Neuronal stem cell (in vitro differentiated cells): ENCODE measurements at regions not wholly inside any gene's neighbourhood (a gene's known extent, or its start where the extent isn't known, plus 50 kb on each side); places are given as distances from the start of the nearest gene placed in this dataset.

Source experiments
- DNase-seq: peaks from one replicate; pipeline ENCODE4 v3.0.0-alpha.2; 2013; ENCODE audit warnings: low spot score
- H2AFZ ChIP-seq: one replicate; pipeline ENCODE4 v1.6.1; 2013; ENCODE audit warnings: mild to moderate bottlenecking, low read length, inconsistent platforms
- H2AK5ac ChIP-seq: 2 replicates; pipeline ENCODE4 v1.6.1; 2013; ENCODE audit warnings: low read depth, mild to moderate bottlenecking, inconsistent platforms, low read length, moderate library complexity, mixed read lengths
- H2BK120ac ChIP-seq: 2 replicates; pipeline ENCODE4 v1.6.1; 2013; ENCODE audit warnings: low read depth, mild to moderate bottlenecking, inconsistent platforms, low read length, moderate library complexity, mixed read lengths
- H2BK12ac ChIP-seq: one replicate; pipeline ENCODE4 v1.6.1; 2013; ENCODE audit warnings: low read length, inconsistent platforms
- H2BK15ac ChIP-seq: 2 replicates; pipeline ENCODE4 v1.6.1; 2013; ENCODE audit warnings: mild to moderate bottlenecking, low read length, inconsistent platforms, mixed read lengths
- H2BK5ac ChIP-seq: one replicate; pipeline ENCODE4 v1.6.1; 2013; ENCODE audit warnings: inconsistent platforms, mild to moderate bottlenecking, low read length, moderate library complexity
- H3K14ac ChIP-seq: one replicate; pipeline ENCODE4 v1.6.1; 2013; ENCODE audit warnings: low read length, inconsistent platforms
- H3K18ac ChIP-seq: 2 replicates; pipeline ENCODE4 v1.6.1; 2013; ENCODE audit warnings: low read length, inconsistent platforms
- H3K23ac ChIP-seq: 2 replicates; pipeline ENCODE4 v1.6.1; 2013; ENCODE audit warnings: low read depth, mild to moderate bottlenecking, mixed read lengths, low read length, inconsistent platforms; ENCODE audit not compliant: poor library complexity
- H3K27ac ChIP-seq: replicated peaks from 3 replicates; pipeline ENCODE4 v1.5.1; 2013; ENCODE audit warnings: low read length, inconsistent platforms
- H3K27me3 ChIP-seq, 3 experiments: 2 replicates each; pipeline ENCODE4 v1.6.1; 2013; ENCODE audit warnings: low read length in 3 of 3, mild to moderate bottlenecking in 2 of 3, inconsistent platforms in 1 of 3, low read depth in 1 of 3, mixed read lengths in 1 of 3, moderate library complexity in 1 of 3; ENCODE audit not compliant: control insufficient read depth in 3 of 3, insufficient read depth in 3 of 3
- H3K36me3 ChIP-seq, 2 donors: replicated peaks in 1 of 2; 2 replicates each; pipeline ENCODE4 v1.6.1; 2013; ENCODE audit warnings: low read length in 2 of 2; ENCODE audit not compliant: control insufficient read depth in 2 of 2, insufficient read depth in 2 of 2
- H3K4ac ChIP-seq: 2 replicates; pipeline ENCODE4 v1.6.1; 2013; ENCODE audit warnings: inconsistent platforms, mild to moderate bottlenecking, low read length, moderate library complexity
- H3K4me1 ChIP-seq, 2 donors: 1 replicate in 1 of 2; 2 replicates in 1 of 2; pipeline ENCODE4 v1.6.1; 2013; ENCODE audit warnings: low read length in 2 of 2, low read depth in 1 of 2; ENCODE audit not compliant: control insufficient read depth in 2 of 2, insufficient read depth in 1 of 2
- H3K4me2 ChIP-seq: one replicate; pipeline ENCODE4 v1.6.1; 2013; ENCODE audit warnings: mild to moderate bottlenecking, low read length, inconsistent platforms; ENCODE audit not compliant: insufficient read depth, poor library complexity, severe bottlenecking
- H3K4me3 ChIP-seq, 2 donors: 2 replicates each; pipeline ENCODE4 v1.5.1; 2013; ENCODE audit warnings: low read length in 2 of 2, mild to moderate bottlenecking in 2 of 2, inconsistent platforms in 1 of 2, moderate library complexity in 1 of 2
- H3K79me1 ChIP-seq: one replicate; pipeline ENCODE4 v1.6.1; 2013; ENCODE audit warnings: low read depth, mild to moderate bottlenecking, inconsistent platforms, low read length, moderate library complexity
- H3K9ac ChIP-seq: one replicate; pipeline ENCODE4 v1.6.1; 2013; ENCODE audit warnings: mild to moderate bottlenecking, low read depth, low read length, inconsistent platforms; ENCODE audit not compliant: poor library complexity
- H3K9me3 ChIP-seq, 2 donors: replicated peaks in 1 of 2; 2 replicates each; pipeline versions ENCODE3 to v1.6.1; 2013; ENCODE audit warnings: low read length in 2 of 2, mild to moderate bottlenecking in 2 of 2, inconsistent platforms in 1 of 2, low read depth in 1 of 2, mixed read lengths in 1 of 2, moderate library complexity in 1 of 2; ENCODE audit not compliant: control insufficient read depth in 2 of 2, insufficient read depth in 1 of 2
- H4K8ac ChIP-seq: one replicate; pipeline ENCODE4 v1.6.1; 2013; ENCODE audit warnings: low read depth, mild to moderate bottlenecking, inconsistent platforms, low read length, moderate library complexity
- H4K91ac ChIP-seq: one replicate; pipeline ENCODE4 v1.6.1; 2013; ENCODE audit warnings: low read length, low read depth, mild to moderate bottlenecking, inconsistent platforms; ENCODE audit not compliant: poor library complexity
- WGBS, 2 donors: extraction: QIAGEN DNeasy Blood & Tissue Kit; methylation state at CpG; one replicate each; pipeline ENCODE4 v1.1.7; 2013; ENCODE audit warnings: missing lambda C conversion rate in 2 of 2, mixed read lengths in 1 of 2; ENCODE audit not compliant: insufficient read length in 2 of 2, insufficient replicate concordance in 1 of 2; ENCODE audit errors: extremely low coverage in 2 of 2; 5-methylcytosine and 5-hydroxymethylcytosine counted together

DNA sequence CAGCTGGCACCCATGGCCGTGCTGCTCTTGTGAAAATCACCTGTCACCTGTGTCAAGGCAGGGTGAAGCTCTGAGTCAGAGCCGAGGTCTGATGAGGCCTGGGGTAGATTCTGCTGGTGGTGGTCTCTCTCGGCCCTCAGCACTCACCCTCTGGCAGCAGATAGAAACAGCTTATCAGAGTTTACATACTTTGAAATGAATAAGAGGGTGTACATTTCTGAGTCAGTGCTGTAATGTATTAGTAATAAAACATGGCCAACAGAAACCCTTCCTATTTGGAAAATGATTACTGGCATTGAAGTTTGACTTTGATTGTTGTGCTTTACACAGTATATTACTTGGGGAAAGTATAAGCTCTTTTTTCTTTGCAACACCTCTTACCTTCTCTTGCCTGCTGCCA is 228.8 kb downstream of the SNX10 start:
- Histone ChIP-seq H3K79me1 (no peaks in the 10 kb centered on the region), H4K8ac (no peak overlapping the region), H2BK5ac (no peak overlapping the region), H3K36me3 (no peaks in the 10 kb centered on the region), H3K27ac (no peak overlapping the region), H3K4ac (no peak overlapping the region), H3K9me3 (no peaks in the 10 kb centered on the region), H3K18ac (no peak overlapping the region), H3K4me3 (no peak overlapping the region), H3K27me3 (peaks cover 0 to 14% (median 0%) of the 10 kb centered on the region in 3 experiments), H2BK15ac (no peak overlapping the region), H2AK5ac (no peak overlapping the region), H2BK12ac (no peak overlapping the region), H3K14ac (no peak overlapping the region), H3K4me2 (no peak overlapping the region), H3K23ac (no peak overlapping the region), H4K91ac (no peak overlapping the region), H2AFZ (no peak overlapping the region), H2BK120ac (no peak overlapping the region), H3K9ac (no peak overlapping the region), H3K4me1 (no peaks in the 10 kb centered on the region)
- no CpG with 5 or more reads among the region's 3 CpGs for WGBS, 2 donors
- DNase-seq = no peak

DNA sequence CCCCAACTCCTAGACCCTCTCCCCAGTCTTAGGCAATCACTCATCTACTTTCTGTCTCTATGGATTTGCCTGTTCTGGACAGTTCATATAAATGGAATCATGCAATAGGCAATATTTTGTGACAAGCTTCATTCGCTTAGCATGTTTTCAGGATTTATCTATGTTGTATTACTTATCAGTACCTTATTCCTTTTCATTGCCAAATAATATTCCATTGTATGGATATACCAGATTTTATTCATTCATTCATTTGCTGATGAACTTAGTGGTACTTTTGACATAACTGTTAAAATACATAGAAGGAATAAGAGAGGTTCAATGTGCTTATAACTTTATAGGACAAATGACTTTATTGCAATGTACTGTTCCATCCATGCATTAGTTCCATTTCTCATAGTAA is 231.0 kb downstream of the SNX10 start:
- H2BK5ac ChIP-seq = no peak overlapping the region
- H3K4ac ChIP-seq = no peak overlapping the region
- no peaks in the 10 kb centered on the region for H3K9me3 ChIP-seq
- no peak overlapping the region for H4K91ac ChIP-seq
- no peak overlapping the region for H3K4me2 ChIP-seq
- WGBS, 2 donors = no CpG with 5 or more reads among the region's 1 CpG
- H3K79me1 ChIP-seq = no peaks in the 10 kb centered on the region
- H3K23ac ChIP-seq = no peak overlapping the region
- no peak overlapping the region for H2BK12ac ChIP-seq
- H3K4me3 ChIP-seq = no peak overlapping the region
- no peak overlapping the region for H2AFZ ChIP-seq
- H3K27ac ChIP-seq = no peak overlapping the region
- H3K14ac ChIP-seq = no peak overlapping the region
- no peak overlapping the region for H3K9ac ChIP-seq
- H2AK5ac ChIP-seq = no peak overlapping the region
- H3K36me3 ChIP-seq = no peaks in the 10 kb centered on the region
- no peaks in the 10 kb centered on the region for H3K4me1 ChIP-seq
- H3K18ac ChIP-seq = no peak overlapping the region
- no peak overlapping the region for H2BK15ac ChIP-seq
- peaks cover 0 to 17% (median 0%) of the 10 kb centered on the region in 3 experiments for H3K27me3 ChIP-seq
- no peak for DNase-seq
- H2BK120ac ChIP-seq = no peak overlapping the region
- no peak overlapping the region for H4K8ac ChIP-seq

DNA sequence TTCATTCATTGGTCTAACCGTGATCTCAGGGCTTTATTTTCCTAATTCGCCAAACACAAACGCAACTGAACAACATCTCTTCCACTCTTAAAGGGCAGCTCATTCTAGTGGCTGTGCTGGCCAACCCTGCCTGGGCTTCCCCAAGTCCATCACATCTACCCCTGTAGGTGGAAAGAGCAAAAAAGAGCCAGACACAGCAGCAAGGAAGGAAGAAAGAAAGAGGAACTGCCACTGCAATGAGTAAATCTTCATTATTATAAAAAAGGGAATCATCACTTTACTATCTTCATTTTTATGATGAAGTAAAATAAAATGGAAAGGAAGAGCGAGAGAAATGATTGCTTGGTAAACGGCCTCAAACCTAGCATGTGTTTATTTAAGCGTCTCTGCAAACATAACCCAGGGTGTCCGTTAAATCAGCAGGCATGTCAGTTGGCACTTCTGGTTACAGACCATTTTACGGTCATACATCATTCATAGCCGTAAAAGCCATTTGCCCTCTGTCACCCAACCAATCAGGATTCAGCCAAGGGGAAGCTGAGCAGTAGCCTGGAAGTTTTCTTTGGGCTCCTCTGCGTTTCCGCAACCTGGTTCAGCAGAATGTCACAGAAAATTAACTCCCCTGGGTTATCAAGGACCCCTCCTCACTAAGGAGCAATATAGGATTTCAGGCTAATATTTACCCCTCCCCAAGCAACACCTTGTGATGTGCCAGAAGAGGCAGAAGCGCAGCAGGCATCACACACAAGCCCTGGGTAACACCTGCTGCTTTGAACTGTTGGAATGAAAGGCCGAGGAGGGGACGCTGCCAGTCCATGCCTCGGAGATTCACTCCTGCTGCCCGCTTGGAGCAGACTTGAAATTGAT is 234.0 kb downstream of the SNX10 start:
- no peak overlapping the region for H3K4me3 ChIP-seq
- H3K4ac ChIP-seq = no peak overlapping the region
- no peak overlapping the region for H2AK5ac ChIP-seq
- H3K9ac ChIP-seq = no peak overlapping the region
- H3K27me3 ChIP-seq = peaks cover 0 to 17% (median 0%) of the 10 kb centered on the region in 3 experiments
- no peak overlapping the region for H3K14ac ChIP-seq
- H2BK15ac ChIP-seq = no peak overlapping the region
- H3K4me1 ChIP-seq = peaks cover 0 to 2% of the 10 kb centered on the region in 2 donors
- no peak overlapping the region for H2AFZ ChIP-seq
- H2BK5ac ChIP-seq = no peak overlapping the region
- no peaks in the 10 kb centered on the region for H3K9me3 ChIP-seq
- H3K23ac ChIP-seq = no peak overlapping the region
- no peaks in the 10 kb centered on the region for H3K36me3 ChIP-seq
- DNase-seq = no peak
- H3K18ac ChIP-seq = no peak overlapping the region
- H3K27ac ChIP-seq = no peak overlapping the region
- H2BK120ac ChIP-seq = no peak overlapping the region
- H3K79me1 ChIP-seq = no peaks in the 10 kb centered on the region
- H4K91ac ChIP-seq = no peak overlapping the region
- WGBS, 2 donors = no CpG with 5 or more reads among the region's 16 CpGs
- no peak overlapping the region for H3K4me2 ChIP-seq
- no peak overlapping the region for H2BK12ac ChIP-seq
- no peak overlapping the region for H4K8ac ChIP-seq

DNA sequence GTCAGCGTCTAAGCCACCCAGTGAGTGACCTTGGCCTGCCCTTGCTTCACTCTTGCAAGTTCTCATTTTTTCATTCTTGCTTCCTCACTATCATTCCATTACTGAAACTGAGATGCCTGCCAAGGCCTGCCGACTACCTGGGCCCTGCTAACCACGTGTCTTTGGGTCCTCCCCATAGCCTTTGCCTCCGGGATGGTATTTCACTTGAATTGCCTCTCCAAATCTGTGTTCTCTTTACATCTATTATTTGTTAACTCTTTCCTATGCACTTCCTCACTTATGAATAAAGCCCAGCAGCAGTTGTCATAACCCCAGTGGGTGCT is 234.6 kb downstream of the SNX10 start:
- Histone ChIP-seq H3K4me3 (no peak overlapping the region), H3K18ac (no peak overlapping the region), H2AFZ (no peak overlapping the region), H3K79me1 (no peaks in the 10 kb centered on the region), H3K4me1 (peaks cover 0 to 2% of the 10 kb centered on the region in 2 donors), H3K9ac (no peak overlapping the region), H3K9me3 (no peaks in the 10 kb centered on the region), H2BK15ac (no peak overlapping the region), H4K8ac (no peak overlapping the region), H2BK5ac (no peak overlapping the region), H3K36me3 (no peaks in the 10 kb centered on the region), H4K91ac (no peak overlapping the region), H3K4me2 (no peak overlapping the region), H3K27me3 (peaks cover 0 to 20% (median 0%) of the 10 kb centered on the region in 3 experiments), H2AK5ac (no peak overlapping the region), H3K27ac (no peak overlapping the region), H3K4ac (no peak overlapping the region), H2BK120ac (no peak overlapping the region), H2BK12ac (no peak overlapping the region), H3K23ac (no peak overlapping the region), H3K14ac (no peak overlapping the region)
- DNase-seq = no peak
- no CpG with 5 or more reads among the region's 4 CpGs for WGBS, 2 donors
